ENCODE measurements at regions not wholly inside any gene's neighbourhood (a gene's known extent, or its start where the extent isn't known, plus 50 kb on each side); places are given as distances from the start of the nearest gene placed in this dataset.

GRCh38 chr21:43290421-43291346 lies 121.9 kb downstream of the CRYAA start:
- Histone ChIP-seq H3K4me3 (ENCODE audit: low read depth in 2 of 2, low read length in 1 of 2) (no peak overlapping the region), H4K20me1 (ENCODE audit: insufficient read depth) (no peaks in the 10 kb centered on the region), H3K36me3 (replicated peaks in 1 of 2; ENCODE audit: control insufficient read depth in 1 of 2, insufficient read depth in 2 of 2, low read length in 1 of 2) (no peaks in the 10 kb centered on the region), H3K4me1 (ENCODE audit: control insufficient read depth in 1 of 2, insufficient read depth in 2 of 2, low read depth in 1 of 2, low read length in 1 of 2) (peaks cover 0 to 15% of the 10 kb centered on the region in 2 experiments; a peak in 1 of 4 replicates), H3K27me3 (ENCODE audit: insufficient read depth) (no peaks in the 10 kb centered on the region), H3K9me2 (no peaks in the 10 kb centered on the region), H3F3A (replicated peaks; ENCODE audit: insufficient read depth) (no peaks in the 10 kb centered on the region), H2AFZ (ENCODE audit: low read depth) (no peak overlapping the region), H3K79me2 (ENCODE audit: insufficient read depth) (no peaks in the 10 kb centered on the region), H3K4me2 (no peak overlapping the region), H3K9me3 (no peaks in the 10 kb centered on the region), H3K9ac (no peak overlapping the region), H3K27ac (ENCODE audit: low read depth in 2 of 2, low read length in 1 of 2) (no peak overlapping the region)
- DNase-seq: no peak
- TF ChIP-seq CTCF (IDR thresholded peaks at IDR 0.05) (no peak), RXRA (IDR thresholded peaks at IDR 0.05; ENCODE audit: borderline replicate concordance, low read depth) (no peak), NFIC (IDR thresholded peaks at IDR 0.05; ENCODE audit: borderline replicate concordance) (no peak), YY1 (IDR thresholded peaks at IDR 0.05; ENCODE audit: low read depth) (no peak), USF2 (IDR thresholded peaks at IDR 0.05; ENCODE audit: borderline replicate concordance, low read depth, low read length) (no peak), PBX3 (IDR thresholded peaks at IDR 0.05) (no peak)
- POLR2A ChIA-PET: no interaction called here
- CTCF ChIA-PET: no interaction called here
- 75% methylated on average over 19 of the region's 36 CpGs for WGBS (ENCODE audit: low lambda C conversion rate)

- Histone ChIP-seq H3K79me2 (ENCODE audit: insufficient read depth) (no peaks in the 10 kb centered on the region), H3K4me1 (ENCODE audit: control insufficient read depth in 1 of 2, insufficient read depth in 2 of 2, low read depth in 1 of 2, low read length in 1 of 2) (peaks cover 0 to 15% of the 10 kb centered on the region in 2 experiments; a peak in 1 of 4 replicates), H3K9me2 (no peaks in the 10 kb centered on the region), H3K9ac (no peak overlapping the region), H3K27me3 (ENCODE audit: insufficient read depth) (no peaks in the 10 kb centered on the region), H3K9me3 (no peaks in the 10 kb centered on the region), H3F3A (replicated peaks; ENCODE audit: insufficient read depth) (no peaks in the 10 kb centered on the region), H3K27ac (ENCODE audit: low read depth in 2 of 2, low read length in 1 of 2) (no peak overlapping the region), H4K20me1 (ENCODE audit: insufficient read depth) (no peaks in the 10 kb centered on the region), H3K36me3 (replicated peaks in 1 of 2; ENCODE audit: control insufficient read depth in 1 of 2, insufficient read depth in 2 of 2, low read length in 1 of 2) (no peaks in the 10 kb centered on the region), H3K4me2 (no peak overlapping the region), H2AFZ (ENCODE audit: low read depth) (no peak overlapping the region), H3K4me3 (ENCODE audit: low read depth in 2 of 2, low read length in 1 of 2) (no peak overlapping the region)
- POLR2A ChIA-PET: no interaction called here
- no peak for DNase-seq
- CTCF ChIA-PET: interaction anchor here (1.3 kb wide), 1 partner anchor 11 kb away, joined by 3 read pairs; no protein-coding TSS in a partner anchor
- 17% methylated on average over 1 of the region's 6 CpGs for WGBS (ENCODE audit: low lambda C conversion rate)
- TF ChIP-seq MEF2A (IDR thresholded peaks at IDR 0.05; ENCODE audit: borderline replicate concordance, low read depth) (no peak), TEAD4 (IDR thresholded peaks at IDR 0.05; ENCODE audit: borderline replicate concordance, insufficient read depth) (no peak), JUND (IDR thresholded peaks at IDR 0.05) (no peak)
Measured at GRCh38 chr21:43289966-43290365, 121.2 kb downstream of the CRYAA start.

Data from SK-N-SH (cell line).